ENCODE measurements at regions not wholly inside any gene's neighbourhood (a gene's known extent, or its start where the extent isn't known, plus 50 kb on each side); places are given as distances from the start of the nearest gene placed in this dataset.

- no peak overlapping the region for H3K27ac ChIP-seq
- H3K4me1 ChIP-seq, result no peaks in the 10 kb centered on the region
- no peak overlapping the region for H3K4me3 ChIP-seq (replicated peaks in 1 of 3)
- H3K27me3 ChIP-seq, result no peaks in the 10 kb centered on the region
- no peaks in the 10 kb centered on the region for H3K9me3 ChIP-seq
- intact Hi-C loops (cut with DNase I), result no loop called here
- no peak for DNase-seq
- TF ChIP-seq CTCF (IDR thresholded peaks at IDR 0.05), result no peak
- H3K36me3 ChIP-seq, result no peaks in the 10 kb centered on the region
These were observed 1953.8 kb downstream of the MAT2B start for GRCh38 chr5:165459232-165459631.

- WGBS, 2 donors, result 77 to 82% methylated on average over 4 of the region's 4 CpGs
- no peak for TF ChIP-seq CTCF (IDR thresholded peaks at IDR 0.05)
- Histone ChIP-seq H3K4me1 (no peaks in the 10 kb centered on the region), H3K27me3 (no peaks in the 10 kb centered on the region), H3K36me3 (no peaks in the 10 kb centered on the region), H3K9me3 (no peaks in the 10 kb centered on the region), H3K27ac (no peak overlapping the region), H3K4me3 (replicated peaks in 1 of 3) (no peak overlapping the region)
- intact Hi-C loops (cut with DNase I), result no loop called here
- no peak for DNase-seq
These were observed 1955.5 kb downstream of the MAT2B start for GRCh38 chr5:165460911-165461310.

- WGBS, 2 donors, result 82 to 83% methylated on average over 3 of the region's 3 CpGs
- DNase-seq, result no peak
- no peaks in the 10 kb centered on the region for H3K27me3 ChIP-seq
- no peak overlapping the region for H3K27ac ChIP-seq
- intact Hi-C loops (cut with DNase I), result no loop called here
- no peaks in the 10 kb centered on the region for H3K4me1 ChIP-seq
- no peak overlapping the region for H3K4me3 ChIP-seq (replicated peaks in 1 of 3)
- no peak for TF ChIP-seq POLR2A (IDR thresholded peaks at IDR 0.05)
- TF ChIP-seq CTCF (IDR thresholded peaks at IDR 0.05), result no peak
- H3K9me3 ChIP-seq, result no peaks in the 10 kb centered on the region
- H3K36me3 ChIP-seq, result no peaks in the 10 kb centered on the region
These were observed 1972.1 kb downstream of the MAT2B start for GRCh38 chr5:165477546-165477945.

GRCh38 chr5:165495829-165496380, 1990.5 kb downstream of the MAT2B start:
- intact Hi-C loops (cut with DNase I), result no loop called here
- no peaks in the 10 kb centered on the region for H3K9me3 ChIP-seq
- DNase-seq, result no peak
- H3K4me3 ChIP-seq (replicated peaks in 1 of 3), result no peak overlapping the region
- 56 to 60% methylated on average over 5 of the region's 5 CpGs for WGBS, 2 donors
- H3K27me3 ChIP-seq, result no peaks in the 10 kb centered on the region
- no peak for TF ChIP-seq CTCF (IDR thresholded peaks at IDR 0.05)
- TF ChIP-seq POLR2A (IDR thresholded peaks at IDR 0.05), result no peak
- H3K27ac ChIP-seq, result no peak overlapping the region
- H3K4me1 ChIP-seq, result no peaks in the 10 kb centered on the region
- H3K36me3 ChIP-seq, result no peaks in the 10 kb centered on the region

- TF ChIP-seq CTCF (IDR thresholded peaks at IDR 0.05), result no peak
- no peak for TF ChIP-seq POLR2A (IDR thresholded peaks at IDR 0.05)
These were observed 1992.3 kb downstream of the MAT2B start for GRCh38 chr5:165497707-165498106.

More at GRCh38 chr5:165497707-165498106, 1992.3 kb downstream of the MAT2B start:
- H3K4me3 ChIP-seq (replicated peaks in 1 of 3), result no peak overlapping the region
- no peaks in the 10 kb centered on the region for H3K27me3 ChIP-seq
- 45 to 59% methylated on average over 5 of the region's 5 CpGs for WGBS, 2 donors
- intact Hi-C loops (cut with DNase I), result no loop called here
- no peak overlapping the region for H3K27ac ChIP-seq
- no peaks in the 10 kb centered on the region for H3K4me1 ChIP-seq
- DNase-seq, result no peak
- H3K9me3 ChIP-seq, result no peaks in the 10 kb centered on the region
- H3K36me3 ChIP-seq, result no peaks in the 10 kb centered on the region

Measured in thyroid gland (tissue), 4 donors.